Gastrocnemius medialis (tissue), 4 donors: ENCODE measurements at regions not wholly inside any gene's neighbourhood (a gene's known extent, or its start where the extent isn't known, plus 50 kb on each side); places are given as distances from the start of the nearest gene placed in this dataset.

Experiments used
- ATAC-seq, 2 donors: fragments of 150-250 bp; one replicate each; pipeline ENCODE4 v1.9.1; 2016
- DNase-seq, 2 donors: peaks; one replicate each; pipeline ENCODE4 v3.0.0-alpha.2; 2019
- H3K27ac ChIP-seq, 4 donors: fragments of 200-600 bp; sonication (generic); 1 replicate in 1 of 4; 2 replicates in 3 of 4; pipeline ENCODE4 v1.5.1; 2016 to 2018; ENCODE audit warnings: mild to moderate bottlenecking in 2 of 4, moderate library complexity in 1 of 4
- H3K27me3 ChIP-seq, 3 donors: fragments of 200-600 bp; sonication (generic) in 2 of 3; 1 replicate in 1 of 3; 2 replicates in 2 of 3; pipeline versions ENCODE4 v1.5.1 to v1.6.0; 2016 to 2019; ENCODE audit warnings: mild to moderate bottlenecking in 1 of 3, moderate library complexity in 1 of 3
- H3K36me3 ChIP-seq, 2 donors: fragments of 200-600 bp; sonication (generic) in 1 of 2; one replicate each; pipeline ENCODE4 v1.5.1; 2017 to 2018
- H3K4me1 ChIP-seq, 2 donors: fragments of 200-600 bp; sonication (generic) in 1 of 2; one replicate each; pipeline ENCODE4 v1.5.1; 2016 to 2017; ENCODE audit warnings: mild to moderate bottlenecking in 2 of 2
- H3K4me3 ChIP-seq, 4 donors: fragments of 200-600 bp; sonication (generic) in 3 of 4; 1 replicate in 1 of 4; 2 replicates in 3 of 4; pipeline ENCODE4 v1.5.1; 2016 to 2019; ENCODE audit warnings: mild to moderate bottlenecking in 2 of 4
- H3K9me3 ChIP-seq, 3 donors: fragments of 200-600 bp; sonication (generic) in 2 of 3; 1 replicate in 1 of 3; 2 replicates in 2 of 3; pipeline ENCODE4 v1.5.1; 2016 to 2019
- POLR2A ChIP-seq, 2 donors: fragments of 450-650 bp; IDR thresholded peaks; one replicate each; pipeline ENCODE4 v1.6.1; 2017; ENCODE audit warnings: antibody characterized with exemption in 2 of 2, mild to moderate bottlenecking in 2 of 2, moderate library complexity in 2 of 2
- in situ Hi-C, 4 donors: fragments of 200-750 bp; cut with MboI; loops; one replicate each; pipeline versions ENCODE4 v1.15.0 to v1.8.0; 2017; ENCODE audit warnings: low sequenced_read_pairs in 4 of 4
- intact Hi-C: fragments of 100-400 bp; cut with DNase I; formaldehyde crosslinking; loops from one replicate; pipeline ENCODE4 v1.15.1; 2023; ENCODE audit warnings: low total_unique reads
- TF ChIP-seq, protein P1 (sequence below), 5 experiments: fragments of 450-650 bp in 3 of 5; fragments of 200-600 bp in 2 of 5; sonication (generic) in 2 of 5; IDR thresholded peaks in 4 of 5; conservative IDR thresholded peaks in 1 of 5; 1 replicate in 4 of 5; 2 replicates in 1 of 5; pipeline ENCODE4 v1.5.1; 2016 to 2019; ENCODE audit warnings: antibody characterized with exemption in 5 of 5, mild to moderate bottlenecking in 3 of 5, moderate library complexity in 3 of 5

- ATAC-seq (no peak), DNase-seq (no peak)
- Histone ChIP-seq H3K9me3 (no peaks in the 10 kb centered on the region), H3K4me1 (no peaks in the 10 kb centered on the region), H3K36me3 (no peaks in the 10 kb centered on the region), H3K27me3 (no peaks in the 10 kb centered on the region), H3K27ac (no peak overlapping the region), H3K4me3 (no peak overlapping the region)
- in situ Hi-C loops = no loop called here
- intact Hi-C loops = no loop called here
- TF ChIP-seq, protein P1, sequence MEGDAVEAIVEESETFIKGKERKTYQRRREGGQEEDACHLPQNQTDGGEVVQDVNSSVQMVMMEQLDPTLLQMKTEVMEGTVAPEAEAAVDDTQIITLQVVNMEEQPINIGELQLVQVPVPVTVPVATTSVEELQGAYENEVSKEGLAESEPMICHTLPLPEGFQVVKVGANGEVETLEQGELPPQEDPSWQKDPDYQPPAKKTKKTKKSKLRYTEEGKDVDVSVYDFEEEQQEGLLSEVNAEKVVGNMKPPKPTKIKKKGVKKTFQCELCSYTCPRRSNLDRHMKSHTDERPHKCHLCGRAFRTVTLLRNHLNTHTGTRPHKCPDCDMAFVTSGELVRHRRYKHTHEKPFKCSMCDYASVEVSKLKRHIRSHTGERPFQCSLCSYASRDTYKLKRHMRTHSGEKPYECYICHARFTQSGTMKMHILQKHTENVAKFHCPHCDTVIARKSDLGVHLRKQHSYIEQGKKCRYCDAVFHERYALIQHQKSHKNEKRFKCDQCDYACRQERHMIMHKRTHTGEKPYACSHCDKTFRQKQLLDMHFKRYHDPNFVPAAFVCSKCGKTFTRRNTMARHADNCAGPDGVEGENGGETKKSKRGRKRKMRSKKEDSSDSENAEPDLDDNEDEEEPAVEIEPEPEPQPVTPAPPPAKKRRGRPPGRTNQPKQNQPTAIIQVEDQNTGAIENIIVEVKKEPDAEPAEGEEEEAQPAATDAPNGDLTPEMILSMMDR (IDR thresholded peaks at IDR 0.05 in 4 of 5, conservative IDR thresholded peaks at IDR 0.05 in 1 of 5) = no peak
- no peak for TF ChIP-seq POLR2A (IDR thresholded peaks at IDR 0.05)
Observed at GRCh38 chr3:77887611-77888010, 847.7 kb downstream of the ROBO2 start.

- H3K4me3 ChIP-seq = no peak overlapping the region
- H3K9me3 ChIP-seq = no peaks in the 10 kb centered on the region
- no peaks in the 10 kb centered on the region for H3K36me3 ChIP-seq
- ATAC-seq = no peak
- no peaks in the 10 kb centered on the region for H3K27me3 ChIP-seq
- no peak for DNase-seq
- TF ChIP-seq, protein P1 (IDR thresholded peaks at IDR 0.05 in 4 of 5, conservative IDR thresholded peaks at IDR 0.05 in 1 of 5) = no peak
- no peak for TF ChIP-seq POLR2A (IDR thresholded peaks at IDR 0.05)
- intact Hi-C loops (no loop called here), in situ Hi-C loops (no loop called here)
- no peaks in the 10 kb centered on the region for H3K4me1 ChIP-seq
- H3K27ac ChIP-seq = no peak overlapping the region
Observed at GRCh38 chr3:77889616-77890015, 849.7 kb downstream of the ROBO2 start.

DNA sequence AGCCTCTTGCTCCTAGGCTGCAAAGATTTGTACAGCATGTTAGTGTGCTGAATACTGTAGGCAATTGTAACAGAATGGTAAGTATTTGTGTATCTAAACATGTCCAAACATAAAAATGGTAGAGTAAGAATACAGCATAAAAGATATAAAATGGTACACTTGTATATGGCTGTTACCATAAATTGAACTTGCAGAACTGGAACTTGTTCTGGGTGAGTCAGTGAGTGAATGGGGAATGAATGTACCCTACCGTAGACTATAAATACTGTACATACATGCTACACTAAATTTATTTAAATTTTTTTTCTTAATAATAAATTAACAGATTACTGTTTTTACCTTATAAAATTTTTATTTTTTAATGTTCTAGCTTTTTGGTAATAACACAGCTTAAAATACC, 858.7 kb downstream of the ROBO2 start:
- ATAC-seq = no peak
- in situ Hi-C loops = no loop called here
- no peak overlapping the region for H3K27ac ChIP-seq
- no peak for DNase-seq
- intact Hi-C loops = no loop called here
- no peaks in the 10 kb centered on the region for H3K36me3 ChIP-seq
- no peaks in the 10 kb centered on the region for H3K4me1 ChIP-seq
- H3K9me3 ChIP-seq = no peaks in the 10 kb centered on the region
- H3K27me3 ChIP-seq = no peaks in the 10 kb centered on the region
- TF ChIP-seq POLR2A (IDR thresholded peaks at IDR 0.05) = no peak
- TF ChIP-seq, protein P1 (IDR thresholded peaks at IDR 0.05 in 4 of 5, conservative IDR thresholded peaks at IDR 0.05 in 1 of 5) = no peak
- H3K4me3 ChIP-seq = no peak overlapping the region

GRCh38 chr3:77902675-77903074, 862.8 kb downstream of the ROBO2 start:
- in situ Hi-C loops = no loop called here
- Histone ChIP-seq H3K27me3 (no peaks in the 10 kb centered on the region), H3K27ac (no peak overlapping the region), H3K4me3 (no peak overlapping the region), H3K36me3 (no peaks in the 10 kb centered on the region), H3K9me3 (no peaks in the 10 kb centered on the region), H3K4me1 (no peaks in the 10 kb centered on the region)
- no peak for DNase-seq
- intact Hi-C loops = no loop called here
- no peak for ATAC-seq
- TF ChIP-seq, protein P1 (IDR thresholded peaks at IDR 0.05 in 4 of 5, conservative IDR thresholded peaks at IDR 0.05 in 1 of 5) = no peak
- no peak for TF ChIP-seq POLR2A (IDR thresholded peaks at IDR 0.05)

DNA sequence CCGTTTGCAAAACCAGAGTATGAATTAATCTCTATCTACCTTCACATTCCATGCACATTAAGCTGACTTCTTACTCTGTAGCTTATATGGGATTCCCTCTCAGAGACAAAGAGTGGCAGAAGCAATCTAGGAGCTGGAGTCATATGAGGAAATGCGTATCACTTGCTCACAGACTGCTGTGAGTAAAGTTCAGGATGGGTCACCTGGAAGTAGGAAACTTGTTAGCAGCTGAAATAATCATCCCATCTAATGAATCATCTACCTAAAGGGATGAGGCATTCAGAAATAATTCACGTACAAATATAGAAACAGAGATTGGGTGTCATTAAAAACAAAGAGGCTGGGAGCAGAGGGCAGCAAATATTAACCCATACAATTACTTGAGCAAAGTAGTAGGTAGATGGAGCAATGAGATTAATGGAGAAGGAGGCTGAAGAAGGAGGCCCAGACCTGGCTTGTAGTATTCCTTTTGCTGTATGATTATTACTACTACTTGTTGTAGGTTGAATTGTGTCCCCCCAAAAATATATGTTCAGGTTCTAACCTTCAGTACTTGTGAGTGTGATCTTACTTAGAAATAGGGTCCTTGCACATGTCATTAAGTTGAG, 866.3 kb downstream of the ROBO2 start:
- DNase-seq (no peak), ATAC-seq (no peak)
- intact Hi-C loops = no loop called here
- no peaks in the 10 kb centered on the region for H3K9me3 ChIP-seq
- no peaks in the 10 kb centered on the region for H3K27me3 ChIP-seq
- TF ChIP-seq, protein P1 (IDR thresholded peaks at IDR 0.05 in 4 of 5, conservative IDR thresholded peaks at IDR 0.05 in 1 of 5) = no peak
- TF ChIP-seq POLR2A (IDR thresholded peaks at IDR 0.05) = no peak
- no peaks in the 10 kb centered on the region for H3K36me3 ChIP-seq
- in situ Hi-C loops = no loop called here
- no peaks in the 10 kb centered on the region for H3K4me1 ChIP-seq
- H3K27ac ChIP-seq = no peak overlapping the region
- H3K4me3 ChIP-seq = no peak overlapping the region
